Panc1 (cell line): ENCODE measurements at regions not wholly inside any gene's neighbourhood (a gene's known extent, or its start where the extent isn't known, plus 50 kb on each side); places are given as distances from the start of the nearest gene placed in this dataset.

Experiments used
- ATAC-seq: fragments of 200-7000 bp; cut with Tn5 transposase; 2 replicates; pipeline ENCODE4 v1.9.1; 2020; ENCODE audit warnings: mild to moderate bottlenecking, moderate library complexity
- BruUV-seq: library from RNA; stranded (reverse); fragments of 400-500 nt; replicated peaks from 2 replicates; lab custom pipeline; 2021; lab: Mats Ljungman, UMichigan
- CTCF ChIA-PET: fragments of 300-600 bp; sonication (Branson Sonifier 250); formaldehyde crosslinking; loops from one replicate; lab custom pipeline; 2022; ENCODE audit warnings: antibody characterized with exemption; lab: Charles Lee
- POLR2A ChIA-PET: fragments of 300-600 bp; sonication (Branson Sonifier 250); formaldehyde crosslinking; loops from one replicate; lab custom pipeline; 2022; ENCODE audit warnings: antibody characterized with exemption; lab: Charles Lee
- DNase-seq: peaks from one replicate; pipeline ENCODE4 v3.0.0-alpha.2; 2010; ENCODE audit warnings: low read depth, low spot score
- H3K27ac ChIP-seq: 2 replicates; pipeline ENCODE4 v1.5.1; 2011; ENCODE audit warnings: mild to moderate bottlenecking, low read length, inconsistent platforms
- H3K27me3 ChIP-seq: fragments of 200-500 bp; sonication (Bioruptor generic); 2 replicates; pipeline ENCODE4 v1.6.0; 2014; ENCODE audit warnings: low read length, inconsistent platforms; ENCODE audit not compliant: control insufficient read depth, insufficient read depth
- H3K36me3 ChIP-seq: fragments of 200-500 bp; sonication (Bioruptor generic); 2 replicates; pipeline ENCODE4 v1.5.1; 2014; ENCODE audit warnings: inconsistent platforms, mild to moderate bottlenecking, low read length, moderate library complexity; ENCODE audit not compliant: control insufficient read depth, insufficient read depth
- H3K4me1 ChIP-seq: 2 replicates; pipeline ENCODE4 v1.5.1; 2011; ENCODE audit warnings: inconsistent platforms, mild to moderate bottlenecking, low read length, moderate library complexity; ENCODE audit not compliant: control insufficient read depth, insufficient read depth
- H3K4me3 ChIP-seq, 2 experiments: 2 replicates each; pipeline ENCODE4 v1.5.1; 2011 to 2012; ENCODE audit warnings: low read depth in 2 of 2, low read length in 2 of 2, mild to moderate bottlenecking in 2 of 2, inconsistent platforms in 1 of 2, moderate library complexity in 1 of 2
- H3K9me3 ChIP-seq: fragments of 200-500 bp; sonication (Bioruptor generic); 2 replicates; pipeline ENCODE4 v1.5.1; 2014; ENCODE audit warnings: low read depth, mild to moderate bottlenecking, inconsistent platforms, low read length, moderate library complexity; ENCODE audit not compliant: control insufficient read depth, insufficient read depth
- CTCF ChIP-seq: fragments of 450-650 bp; IDR thresholded peaks from 2 replicates; pipeline ENCODE4 v1.5.1; 2017; ENCODE audit warnings: mild to moderate bottlenecking
- POLR2AphosphoS5 ChIP-seq: IDR thresholded peaks from 2 replicates; pipeline ENCODE4 v1.6.1; 2012; ENCODE audit warnings: mild to moderate bottlenecking, low read depth, low read length, moderate library complexity
- REST ChIP-seq, 2 experiments: IDR thresholded peaks; 2 replicates each; pipeline ENCODE4 v1.6.1; 2011 to 2012; ENCODE audit warnings: low read depth in 2 of 2, control low read depth in 1 of 2, low read length in 1 of 2, mild to moderate bottlenecking in 1 of 2, moderate library complexity in 1 of 2; ENCODE audit not compliant: insufficient read depth in 1 of 2
- SIN3A ChIP-seq: IDR thresholded peaks from 2 replicates; pipeline ENCODE4 v1.6.1; 2012; ENCODE audit warnings: low read depth, mild to moderate bottlenecking, low read length, moderate library complexity, borderline replicate concordance; ENCODE audit not compliant: insufficient read depth
- TCF7L2 ChIP-seq: IDR thresholded peaks from 2 replicates; pipeline ENCODE4 v1.6.1; 2011; ENCODE audit warnings: mild to moderate bottlenecking, low read depth, low read length, inconsistent platforms
- in situ Hi-C: cut with HindIII; loops from 2 replicates; pipeline ENCODE4 v1.10.0; 2016; ENCODE audit warnings: low sequenced_read_pairs, low pct_unique_long_range_greater_than_20kb
- intact Hi-C: fragments of 100-400 bp; cut with micrococcal nuclease; formaldehyde crosslinking; loops from one replicate; pipeline ENCODE4 v1.10.0; 2022; ENCODE audit not compliant: unreplicated experiment

GRCh38 chr3:159080256-159080655 lies 278.4 kb downstream of the MFSD1 start:
- intact Hi-C loops (no loop called here), in situ Hi-C loops (no loop called here)
- TF ChIP-seq POLR2AphosphoS5 (no peak), CTCF (no peak)
- CTCF ChIA-PET: no interaction called here
- H3K9me3 ChIP-seq: no peaks in the 10 kb centered on the region
- ATAC-seq: no peak
- DNase-seq: no peak
- POLR2A ChIA-PET: no interaction called here
- no peak overlapping the region for H3K27ac ChIP-seq
- no peak overlapping the region for H3K4me3 ChIP-seq
- BruUV-seq: no TSS peak
- H3K27me3 ChIP-seq: no peaks in the 10 kb centered on the region
- no peaks in the 10 kb centered on the region for H3K4me1 ChIP-seq
- no peaks in the 10 kb centered on the region for H3K36me3 ChIP-seq

DNA sequence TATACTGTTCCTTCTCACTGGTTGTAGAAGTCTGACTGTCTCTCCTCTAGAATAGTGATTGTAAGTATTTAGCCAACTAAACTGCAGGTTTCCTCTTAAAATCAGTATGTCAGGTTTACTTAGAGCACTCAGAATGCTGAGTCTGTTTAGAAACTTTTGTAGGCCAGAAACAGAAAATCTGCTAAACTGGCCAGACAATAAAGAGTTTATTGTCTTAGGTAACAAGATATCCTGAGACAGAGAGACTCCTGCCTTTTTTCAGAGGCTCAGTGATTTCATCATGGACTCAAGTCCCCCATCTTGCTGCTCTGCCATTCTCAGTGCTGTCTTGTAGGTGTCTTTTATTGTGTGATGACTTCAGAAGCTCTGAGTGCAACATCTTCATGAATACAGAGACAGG lies 279.0 kb downstream of the MFSD1 start:
- Histone ChIP-seq H3K9me3 (no peaks in the 10 kb centered on the region), H3K4me1 (no peaks in the 10 kb centered on the region), H3K36me3 (no peaks in the 10 kb centered on the region), H3K4me3 (no peak overlapping the region), H3K27ac (no peak overlapping the region), H3K27me3 (no peaks in the 10 kb centered on the region)
- DNase-seq (no peak), ATAC-seq (no peak)
- in situ Hi-C loops: no loop called here
- CTCF ChIA-PET: no interaction called here
- intact Hi-C loops: no loop called here
- POLR2A ChIA-PET: no interaction called here
- TF ChIP-seq SIN3A (no peak), REST (IDR thresholded peaks at IDR 0.05; ENCODE audit: insufficient read depth in 1 of 2, low read depth in 2 of 2, low read length in 1 of 2) (no peak), POLR2AphosphoS5 (no peak), CTCF (no peak), TCF7L2 (no peak)
- BruUV-seq: no TSS peak

- H3K27ac ChIP-seq: no peak overlapping the region
Observed at GRCh38 chr3:159082519-159082918, 280.7 kb downstream of the MFSD1 start.

More at GRCh38 chr3:159082519-159082918, 280.7 kb downstream of the MFSD1 start:
- ATAC-seq: no peak
- in situ Hi-C loops (no loop called here), intact Hi-C loops (no loop called here)
- no TSS peak for BruUV-seq
- Histone ChIP-seq H3K4me3 (no peak overlapping the region), H3K36me3 (no peaks in the 10 kb centered on the region), H3K9me3 (no peaks in the 10 kb centered on the region), H3K4me1 (no peaks in the 10 kb centered on the region), H3K27me3 (no peaks in the 10 kb centered on the region)
- TF ChIP-seq REST (IDR thresholded peaks at IDR 0.05; ENCODE audit: insufficient read depth in 1 of 2, low read depth in 2 of 2, low read length in 1 of 2) (no peak), TCF7L2 (no peak)
- POLR2A ChIA-PET: no interaction called here
- no peak for DNase-seq
- CTCF ChIA-PET: no interaction called here
